HepG2 (cell line): ENCODE measurements at regions not wholly inside any gene's neighbourhood (a gene's known extent, or its start where the extent isn't known, plus 50 kb on each side); places are given as distances from the start of the nearest gene placed in this dataset.

Experiments
- HNRNPUL1 ChIP-seq: fragments of 200-400 bp; formaldehyde crosslinking; IDR thresholded peaks from 2 replicates; pipeline ENCODE4 v1.6.1; 2017; ENCODE audit warnings: low read depth, mild to moderate bottlenecking, low read length, moderate library complexity
- JUN ChIP-seq: sonication (generic); formaldehyde crosslinking; IDR thresholded peaks from 2 replicates; pipeline ENCODE4 v1.4.0; 2020; ENCODE audit warnings: mild to moderate bottlenecking, missing genetic modification reagents
- KDM5A ChIP-seq: fragments of 200-600 bp; sonication (generic); IDR thresholded peaks from 2 replicates; pipeline ENCODE4 v1.7.0; 2018; ENCODE audit warnings: antibody characterized with exemption, mild to moderate bottlenecking, low read length, borderline replicate concordance
- MTA1 ChIP-seq: sonication (generic); formaldehyde crosslinking; IDR thresholded peaks from 2 replicates; pipeline ENCODE4 v1.4.0; 2020; ENCODE audit warnings: missing genetic modification reagents, mild to moderate bottlenecking, borderline replicate concordance
- NRL ChIP-seq: sonication (generic); formaldehyde crosslinking; IDR thresholded peaks from 2 replicates; pipeline ENCODE4 v1.5.0; 2020; ENCODE audit warnings: missing genetic modification reagents, mild to moderate bottlenecking, moderate library complexity, borderline replicate concordance
- PRPF4 ChIP-seq: fragments of 200-400 bp; formaldehyde crosslinking; IDR thresholded peaks from 2 replicates; pipeline ENCODE4 v1.6.1; 2016; ENCODE audit warnings: low read length, low read depth; ENCODE audit not compliant: poor library complexity, severe bottlenecking
- RCOR2 ChIP-seq: IDR thresholded peaks from 2 replicates; pipeline ENCODE4 v1.6.1; 2016; ENCODE audit warnings: missing biosample characterization, missing genetic modification reagents
- SALL2 ChIP-seq: sonication (generic); formaldehyde crosslinking; IDR thresholded peaks from 2 replicates; pipeline ENCODE4 v1.8.1; 2023; ENCODE audit warnings: mild to moderate bottlenecking, missing genetic modification reagents, inconsistent platforms
- SYNCRIP ChIP-seq: fragments of 200-400 bp; formaldehyde crosslinking; IDR thresholded peaks from 2 replicates; pipeline ENCODE4 v1.6.1; 2018; ENCODE audit warnings: mild to moderate bottlenecking, low read depth, low read length; ENCODE audit not compliant: insufficient read depth
- TEAD2 ChIP-seq: sonication (generic); formaldehyde crosslinking; IDR thresholded peaks from 2 replicates; pipeline ENCODE4 v1.9.0; 2021; ENCODE audit warnings: missing genetic modification reagents
- XRCC5 ChIP-seq: fragments of 200-400 bp; formaldehyde crosslinking; optimal IDR thresholded peaks from 2 replicates; pipeline ENCODE3; 2017; ENCODE audit warnings: mild to moderate bottlenecking, low read length
- ZC3H13 ChIP-seq: sonication (generic); formaldehyde crosslinking; IDR thresholded peaks from 2 replicates; pipeline ENCODE4 v1.8.1; 2023; ENCODE audit warnings: mild to moderate bottlenecking, missing genetic modification reagents, moderate library complexity
- ZFP36L2 ChIP-seq: sonication (generic); formaldehyde crosslinking; IDR thresholded peaks from 2 replicates; pipeline ENCODE4 v1.4.0; 2020; ENCODE audit warnings: missing genetic modification reagents
- ZNF232 ChIP-seq: sonication (generic); formaldehyde crosslinking; IDR thresholded peaks from 2 replicates; pipeline ENCODE4 v1.4.0; 2020; ENCODE audit warnings: missing genetic modification reagents, borderline replicate concordance
- ZSCAN12 ChIP-seq: sonication (generic); formaldehyde crosslinking; IDR thresholded peaks from 2 replicates; pipeline ENCODE4 v1.9.0; 2021; ENCODE audit warnings: mild to moderate bottlenecking, missing genetic modification reagents
- ZZZ3 ChIP-seq: sonication (generic); formaldehyde crosslinking; IDR thresholded peaks from 2 replicates; pipeline ENCODE4 v1.4.0; 2020; ENCODE audit warnings: missing genetic modification reagents, mild to moderate bottlenecking, borderline replicate concordance
- TF ChIP-seq, protein P1 (sequence below): sonication (generic); formaldehyde crosslinking; conservative IDR thresholded peaks from 2 replicates; pipeline ENCODE4 v1.8.0; 2022; ENCODE audit warnings: low read depth, missing genetic modification reagents
- TF ChIP-seq, protein P2 (sequence below): sonication (generic); formaldehyde crosslinking; IDR thresholded peaks from 2 replicates; pipeline ENCODE4 v1.8.1; 2023; ENCODE audit warnings: mild to moderate bottlenecking, moderate library complexity, missing genetic modification reagents
- TF ChIP-seq, protein P3 (sequence below): sonication (generic); formaldehyde crosslinking; IDR thresholded peaks from 2 replicates; pipeline ENCODE4 v1.4.0; 2020; ENCODE audit warnings: missing genetic modification reagents
- TF ChIP-seq, protein P4 (sequence below): sonication (generic); formaldehyde crosslinking; IDR thresholded peaks from 2 replicates; pipeline ENCODE4 v1.4.0; 2020; ENCODE audit warnings: mild to moderate bottlenecking, missing genetic modification reagents

DNA sequence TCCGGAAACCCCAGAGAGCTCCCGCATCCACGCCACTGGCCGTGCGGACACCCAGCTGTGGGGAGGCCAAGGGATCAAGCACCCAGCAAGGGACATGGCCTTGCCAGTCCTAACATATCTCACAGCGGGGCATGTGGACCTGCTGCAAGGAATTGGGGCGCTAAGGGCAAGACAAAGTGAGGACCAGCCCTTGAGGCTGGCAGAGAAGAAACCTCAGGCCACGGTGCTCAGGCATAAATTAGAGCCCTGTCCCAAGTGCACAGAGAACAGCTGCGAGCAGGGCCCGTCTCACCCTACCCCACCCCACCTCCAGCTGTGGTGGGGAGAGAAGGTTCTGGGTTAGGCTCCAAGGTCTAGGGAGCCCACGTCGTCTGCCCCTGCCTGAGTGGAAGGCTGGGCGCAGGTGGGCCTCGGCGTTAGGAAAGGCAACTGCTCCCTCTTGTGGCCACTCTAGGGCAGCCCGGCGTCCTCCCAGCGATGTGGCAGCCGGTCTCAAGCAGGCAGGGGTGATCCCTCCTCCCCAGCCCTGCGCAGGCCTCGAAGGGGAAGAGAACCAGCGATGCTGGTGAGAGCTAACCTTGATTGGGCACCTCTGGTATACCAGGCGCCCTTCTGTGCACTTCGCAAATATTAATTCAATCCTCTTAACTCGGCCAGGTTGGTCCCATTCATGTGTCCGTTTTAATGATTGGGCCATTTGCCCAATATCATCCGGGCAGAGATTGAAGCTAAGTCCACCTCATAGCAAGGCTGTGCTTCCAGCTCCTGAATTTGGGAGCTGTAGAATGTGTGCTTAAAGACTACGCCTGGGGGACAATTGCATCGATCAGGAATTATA is 235.8 kb downstream of the NFATC2 start (continued):
- TF ChIP-seq TEAD2 = no peak
- TF ChIP-seq ZZZ3 = no peak
- 0 out of 2 replicates have a peak, but pooled peaks have one; percentile 61 for TF ChIP-seq SALL2 (CRISPR knock-in tag)
- no peak for TF ChIP-seq KDM5A
- no peak for TF ChIP-seq JUN (CRISPR knock-in tag)
- TF ChIP-seq HNRNPUL1 = no peak
- TF ChIP-seq, protein P1, sequence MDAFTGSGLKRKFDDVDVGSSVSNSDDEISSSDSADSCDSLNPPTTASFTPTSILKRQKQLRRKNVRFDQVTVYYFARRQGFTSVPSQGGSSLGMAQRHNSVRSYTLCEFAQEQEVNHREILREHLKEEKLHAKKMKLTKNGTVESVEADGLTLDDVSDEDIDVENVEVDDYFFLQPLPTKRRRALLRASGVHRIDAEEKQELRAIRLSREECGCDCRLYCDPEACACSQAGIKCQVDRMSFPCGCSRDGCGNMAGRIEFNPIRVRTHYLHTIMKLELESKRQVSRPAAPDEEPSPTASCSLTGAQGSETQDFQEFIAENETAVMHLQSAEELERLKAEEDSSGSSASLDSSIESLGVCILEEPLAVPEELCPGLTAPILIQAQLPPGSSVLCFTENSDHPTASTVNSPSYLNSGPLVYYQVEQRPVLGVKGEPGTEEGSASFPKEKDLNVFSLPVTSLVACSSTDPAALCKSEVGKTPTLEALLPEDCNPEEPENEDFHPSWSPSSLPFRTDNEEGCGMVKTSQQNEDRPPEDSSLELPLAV (CRISPR knock-in tag) = no peak
- TF ChIP-seq, protein P2, sequence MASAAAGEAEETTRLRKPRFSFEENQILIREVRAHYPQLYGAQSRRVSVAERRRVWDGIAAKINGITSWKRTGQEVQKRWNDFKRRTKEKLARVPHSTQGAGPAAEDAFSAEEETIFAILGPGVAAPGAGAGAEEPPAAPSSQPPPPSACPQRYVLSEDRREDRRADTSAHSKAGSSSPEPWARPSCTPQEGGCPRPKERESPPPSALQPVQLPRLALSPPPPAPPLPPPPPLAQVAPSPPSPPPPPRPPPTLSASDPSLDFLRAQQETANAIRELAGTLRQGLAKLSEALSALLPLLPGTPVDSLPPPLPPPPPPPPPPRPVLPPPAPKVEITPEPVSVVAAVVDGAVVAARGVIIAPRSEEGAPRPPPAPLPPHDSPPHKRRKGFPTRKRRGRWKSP (CRISPR knock-in tag) = no peak
- TF ChIP-seq, protein P3, sequence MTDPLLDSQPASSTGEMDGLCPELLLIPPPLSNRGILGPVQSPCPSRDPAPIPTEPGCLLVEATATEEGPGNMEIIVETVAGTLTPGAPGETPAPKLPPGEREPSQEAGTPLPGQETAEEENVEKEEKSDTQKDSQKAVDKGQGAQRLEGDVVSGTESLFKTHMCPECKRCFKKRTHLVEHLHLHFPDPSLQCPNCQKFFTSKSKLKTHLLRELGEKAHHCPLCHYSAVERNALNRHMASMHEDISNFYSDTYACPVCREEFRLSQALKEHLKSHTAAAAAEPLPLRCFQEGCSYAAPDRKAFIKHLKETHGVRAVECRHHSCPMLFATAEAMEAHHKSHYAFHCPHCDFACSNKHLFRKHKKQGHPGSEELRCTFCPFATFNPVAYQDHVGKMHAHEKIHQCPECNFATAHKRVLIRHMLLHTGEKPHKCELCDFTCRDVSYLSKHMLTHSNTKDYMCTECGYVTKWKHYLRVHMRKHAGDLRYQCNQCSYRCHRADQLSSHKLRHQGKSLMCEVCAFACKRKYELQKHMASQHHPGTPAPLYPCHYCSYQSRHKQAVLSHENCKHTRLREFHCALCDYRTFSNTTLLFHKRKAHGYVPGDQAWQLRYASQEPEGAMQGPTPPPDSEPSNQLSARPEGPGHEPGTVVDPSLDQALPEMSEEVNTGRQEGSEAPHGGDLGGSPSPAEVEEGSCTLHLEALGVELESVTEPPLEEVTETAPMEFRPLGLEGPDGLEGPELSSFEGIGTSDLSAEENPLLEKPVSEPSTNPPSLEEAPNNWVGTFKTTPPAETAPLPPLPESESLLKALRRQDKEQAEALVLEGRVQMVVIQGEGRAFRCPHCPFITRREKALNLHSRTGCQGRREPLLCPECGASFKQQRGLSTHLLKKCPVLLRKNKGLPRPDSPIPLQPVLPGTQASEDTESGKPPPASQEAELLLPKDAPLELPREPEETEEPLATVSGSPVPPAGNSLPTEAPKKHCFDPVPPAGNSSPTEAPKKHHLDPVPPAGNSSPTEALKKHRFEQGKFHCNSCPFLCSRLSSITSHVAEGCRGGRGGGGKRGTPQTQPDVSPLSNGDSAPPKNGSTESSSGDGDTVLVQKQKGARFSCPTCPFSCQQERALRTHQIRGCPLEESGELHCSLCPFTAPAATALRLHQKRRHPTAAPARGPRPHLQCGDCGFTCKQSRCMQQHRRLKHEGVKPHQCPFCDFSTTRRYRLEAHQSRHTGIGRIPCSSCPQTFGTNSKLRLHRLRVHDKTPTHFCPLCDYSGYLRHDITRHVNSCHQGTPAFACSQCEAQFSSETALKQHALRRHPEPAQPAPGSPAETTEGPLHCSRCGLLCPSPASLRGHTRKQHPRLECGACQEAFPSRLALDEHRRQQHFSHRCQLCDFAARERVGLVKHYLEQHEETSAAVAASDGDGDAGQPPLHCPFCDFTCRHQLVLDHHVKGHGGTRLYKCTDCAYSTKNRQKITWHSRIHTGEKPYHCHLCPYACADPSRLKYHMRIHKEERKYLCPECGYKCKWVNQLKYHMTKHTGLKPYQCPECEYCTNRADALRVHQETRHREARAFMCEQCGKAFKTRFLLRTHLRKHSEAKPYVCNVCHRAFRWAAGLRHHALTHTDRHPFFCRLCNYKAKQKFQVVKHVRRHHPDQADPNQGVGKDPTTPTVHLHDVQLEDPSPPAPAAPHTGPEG (CRISPR knock-in tag) = no peak
- TF ChIP-seq MTA1 (CRISPR knock-in tag) = no peak
- TF ChIP-seq ZSCAN12 (CRISPR knock-in tag) = no peak
- TF ChIP-seq XRCC5 = peak; percentile 95
- no peak for TF ChIP-seq RCOR2 (CRISPR knock-in tag)
- no peak for TF ChIP-seq ZNF232
- TF ChIP-seq, protein P4, sequence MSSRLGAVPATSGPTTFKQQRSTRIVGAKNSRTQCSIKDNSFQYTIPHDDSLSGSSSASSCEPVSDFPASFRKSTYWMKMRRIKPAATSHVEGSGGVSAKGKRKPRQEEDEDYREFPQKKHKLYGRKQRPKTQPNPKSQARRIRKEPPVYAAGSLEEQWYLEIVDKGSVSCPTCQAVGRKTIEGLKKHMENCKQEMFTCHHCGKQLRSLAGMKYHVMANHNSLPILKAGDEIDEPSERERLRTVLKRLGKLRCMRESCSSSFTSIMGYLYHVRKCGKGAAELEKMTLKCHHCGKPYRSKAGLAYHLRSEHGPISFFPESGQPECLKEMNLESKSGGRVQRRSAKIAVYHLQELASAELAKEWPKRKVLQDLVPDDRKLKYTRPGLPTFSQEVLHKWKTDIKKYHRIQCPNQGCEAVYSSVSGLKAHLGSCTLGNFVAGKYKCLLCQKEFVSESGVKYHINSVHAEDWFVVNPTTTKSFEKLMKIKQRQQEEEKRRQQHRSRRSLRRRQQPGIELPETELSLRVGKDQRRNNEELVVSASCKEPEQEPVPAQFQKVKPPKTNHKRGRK (CRISPR knock-in tag) = no peak
- TF ChIP-seq ZC3H13 (CRISPR knock-in tag) = no peak
- no peak for TF ChIP-seq ZFP36L2 (CRISPR knock-in tag)
- no peak for TF ChIP-seq PRPF4
- TF ChIP-seq SYNCRIP = no peak
- TF ChIP-seq NRL (CRISPR knock-in tag) = no peak; the same call in none of the 2 replicates
